Retinal pigment epithelial cell (primary cell): ENCODE measurements at regions not wholly inside any gene's neighbourhood (a gene's known extent, or its start where the extent isn't known, plus 50 kb on each side); places are given as distances from the start of the nearest gene placed in this dataset.

Experiments used
- DNase-seq: peaks from one replicate; pipeline ENCODE4 v3.0.0-alpha.2; 2010; ENCODE audit warnings: low read depth
- H3K4me3 ChIP-seq: 2 replicates; pipeline ENCODE4 v1.5.1; 2011; ENCODE audit warnings: mild to moderate bottlenecking, low read length, control low read depth, moderate library complexity
- CTCF ChIP-seq: conservative IDR thresholded peaks from 2 replicates; pipeline ENCODE4 v1.5.1; 2011; ENCODE audit warnings: low read depth, low read length, control low read depth, inconsistent platforms

GRCh38 chr3:94414418-94414817 is 351.6 kb downstream of the NSUN3 start:
- no peak overlapping the region for H3K4me3 ChIP-seq
- TF ChIP-seq CTCF = no peak
- no peak for DNase-seq

GRCh38 chr3:94416768-94417167 is 353.9 kb downstream of the NSUN3 start:
- TF ChIP-seq CTCF = no peak
- DNase-seq = no peak
- H3K4me3 ChIP-seq = no peak overlapping the region

GRCh38 chr3:94417963-94418455 is 355.1 kb downstream of the NSUN3 start:
- H3K4me3 ChIP-seq = no peak overlapping the region
- DNase-seq = no peak
- no peak for TF ChIP-seq CTCF

GRCh38 chr3:94420931-94421330 is 358.1 kb downstream of the NSUN3 start:
- TF ChIP-seq CTCF = no peak
- no peak for DNase-seq
- H3K4me3 ChIP-seq = no peak overlapping the region

GRCh38 chr3:94423578-94423977 is 360.7 kb downstream of the NSUN3 start:
- TF ChIP-seq CTCF = no peak
- H3K4me3 ChIP-seq = no peak overlapping the region
- DNase-seq = no peak

- DNase-seq = no peak
- TF ChIP-seq CTCF = no peak
- no peak overlapping the region for H3K4me3 ChIP-seq
Measured at GRCh38 chr3:94429517-94429916, 366.7 kb downstream of the NSUN3 start.

GRCh38 chr3:94431876-94432570 is 369.2 kb downstream of the NSUN3 start:
- DNase-seq = no peak
- no peak for TF ChIP-seq CTCF

More at GRCh38 chr3:94431876-94432570, 369.2 kb downstream of the NSUN3 start:
- H3K4me3 ChIP-seq = no peak overlapping the region
